Activated naive CD4-positive, alpha-beta T cell treated with anti-CD3 and anti-CD28 coated beads, Interleukin-2, amount 10 ng/mL, durations not matched to agents 7 days and 5 days (primary cell): ENCODE measurements at regions not wholly inside any gene's neighbourhood (a gene's known extent, or its start where the extent isn't known, plus 50 kb on each side); places are given as distances from the start of the nearest gene placed in this dataset.

ENCODE experiments used
- CTCF ChIA-PET: fragments of 350-600 bp; sonication (Branson Sonifier 250); formaldehyde crosslinking; loops from one replicate; lab custom pipeline; 2021; ENCODE audit warnings: antibody characterized with exemption; lab: Charles Lee
- DNase-seq: peaks from one replicate; pipeline ENCODE4 v3.0.0-alpha.2; 2020
- H3K27ac Mint-ChIP-seq: one replicate; pipeline ENCODE4 v1.8.0; 2021; ENCODE audit warnings: mild to moderate bottlenecking, moderate library complexity, mixed read lengths
- H3K27me3 Mint-ChIP-seq: one replicate; pipeline ENCODE4 v1.8.0; 2021; ENCODE audit warnings: mild to moderate bottlenecking, mixed read lengths
- H3K36me3 Mint-ChIP-seq: one replicate; pipeline ENCODE4 v1.8.0; 2021; ENCODE audit warnings: mixed read lengths
- H3K4me1 Mint-ChIP-seq: one replicate; pipeline ENCODE4 v1.8.0; 2021; ENCODE audit warnings: mixed read lengths
- H3K4me3 Mint-ChIP-seq: one replicate; pipeline ENCODE4 v1.8.0; 2021; ENCODE audit warnings: mild to moderate bottlenecking, moderate library complexity, mixed read lengths
- H3K9me3 Mint-ChIP-seq: one replicate; pipeline ENCODE4 v1.8.0; 2021; ENCODE audit warnings: mixed read lengths

DNA sequence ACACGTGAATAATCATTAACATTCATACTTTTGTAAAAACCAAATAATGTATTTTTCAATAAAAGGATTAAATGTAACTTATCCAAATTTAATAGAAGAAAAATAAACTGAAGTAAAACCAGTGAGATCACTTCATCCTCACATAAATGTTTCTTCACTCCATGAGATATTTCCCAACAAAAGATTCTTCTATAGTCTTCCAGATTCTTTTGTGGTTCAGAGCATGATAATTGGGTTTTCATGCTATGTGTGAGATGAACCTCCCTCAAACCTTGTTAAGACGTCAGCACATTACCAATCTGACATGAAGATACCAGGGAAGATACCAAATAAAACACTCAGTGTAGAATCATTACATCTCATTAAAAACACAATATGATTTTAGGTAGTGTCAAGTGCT is 62.9 kb upstream of the OXGR1 start:
- CTCF ChIA-PET = no interaction called here
- Mint-ChIP-seq H3K27ac (no peak overlapping the region), H3K9me3 (no peaks in the 10 kb centered on the region), H3K27me3 (no peaks in the 10 kb centered on the region), H3K4me3 (no peak overlapping the region), H3K36me3 (no peaks in the 10 kb centered on the region), H3K4me1 (no peaks in the 10 kb centered on the region)
- no peak for DNase-seq

DNA sequence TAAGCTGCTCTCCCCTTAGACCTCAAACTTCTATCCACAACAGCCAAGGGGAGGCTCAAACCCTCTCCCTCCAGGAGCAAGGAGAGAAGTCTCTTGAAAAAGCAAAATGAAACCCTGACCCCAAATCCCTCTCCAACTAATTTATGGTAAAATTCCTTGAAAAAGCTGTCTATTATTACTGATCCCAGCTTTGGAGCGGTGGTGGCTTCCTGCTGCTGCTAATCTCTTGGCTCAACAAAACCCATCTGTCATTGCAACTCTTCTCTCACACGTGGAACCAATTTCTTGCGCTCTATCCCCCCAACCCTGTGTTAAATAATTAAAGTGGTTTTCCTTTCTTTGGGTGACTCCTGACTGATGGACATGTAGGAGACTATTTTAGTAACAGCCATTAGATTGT is 64.1 kb upstream of the OXGR1 start:
- CTCF ChIA-PET = no interaction called here
- DNase-seq = no peak
- Mint-ChIP-seq H3K4me1 (no peaks in the 10 kb centered on the region), H3K4me3 (no peak overlapping the region), H3K27ac (no peak overlapping the region), H3K36me3 (no peaks in the 10 kb centered on the region), H3K27me3 (no peaks in the 10 kb centered on the region), H3K9me3 (no peaks in the 10 kb centered on the region)

DNA sequence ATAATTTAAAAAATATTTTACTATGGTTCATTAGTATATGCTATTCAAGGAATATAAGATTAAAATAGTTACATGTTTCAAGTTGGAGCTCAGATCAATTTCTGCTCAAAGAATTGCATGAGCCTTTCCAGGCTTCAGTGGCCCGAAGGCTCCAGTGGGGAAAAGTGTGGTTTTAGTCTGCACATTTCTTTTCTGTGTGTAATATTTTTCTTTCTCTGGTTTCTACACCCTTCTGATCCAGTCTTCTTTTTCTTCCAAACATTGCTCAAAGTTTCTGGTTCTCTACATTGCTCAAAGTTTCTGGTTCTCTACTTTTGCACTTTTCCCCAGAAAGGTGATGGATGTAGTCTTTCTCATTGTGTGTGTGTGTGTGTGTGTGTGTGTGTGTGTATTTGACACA is 64.7 kb upstream of the OXGR1 start:
- H3K27ac Mint-ChIP-seq = no peak overlapping the region
- no peak overlapping the region for H3K4me3 Mint-ChIP-seq
- no peak for DNase-seq
- no peaks in the 10 kb centered on the region for H3K36me3 Mint-ChIP-seq
- no peaks in the 10 kb centered on the region for H3K4me1 Mint-ChIP-seq
- H3K27me3 Mint-ChIP-seq = no peaks in the 10 kb centered on the region
- CTCF ChIA-PET = no interaction called here
- H3K9me3 Mint-ChIP-seq = no peaks in the 10 kb centered on the region

DNA sequence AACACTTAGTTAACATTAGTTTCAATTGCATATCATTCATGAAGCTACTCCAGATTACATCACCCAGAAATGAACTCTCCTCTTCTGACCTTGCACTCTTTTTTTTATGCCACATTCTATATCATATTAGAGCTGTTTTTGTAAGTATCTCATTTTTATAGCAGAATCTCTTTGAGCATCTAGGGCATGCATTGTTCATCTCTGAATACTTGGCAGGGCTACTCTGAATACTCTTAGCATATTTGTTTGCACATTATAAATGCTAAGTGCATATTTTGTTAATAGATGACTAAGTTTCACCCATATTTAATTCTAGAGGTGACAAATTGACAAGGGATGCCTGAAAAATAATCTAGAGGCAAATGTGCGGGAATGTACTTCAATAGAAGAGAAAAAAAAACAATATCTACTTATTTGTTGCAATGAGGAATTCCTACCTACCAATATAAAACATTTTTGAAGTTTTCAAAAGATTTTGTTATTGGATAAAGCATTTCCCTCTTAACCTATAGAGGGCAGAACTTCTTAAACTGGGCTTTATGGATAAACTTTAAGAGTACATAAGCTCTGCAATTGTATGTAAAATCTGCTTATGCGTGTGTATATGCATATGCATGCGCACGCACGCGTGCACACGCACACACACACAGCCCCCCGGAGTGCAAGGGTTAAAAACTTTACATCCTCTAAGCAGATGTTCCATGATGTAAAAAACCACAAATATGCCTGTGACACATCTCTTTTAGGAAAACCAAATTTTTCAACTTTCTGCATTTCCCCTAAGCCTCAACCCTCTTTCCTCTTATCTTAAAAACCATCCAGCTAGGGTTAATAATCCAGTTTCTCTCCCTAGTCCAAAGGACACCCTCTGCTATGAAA is 73.0 kb upstream of the OXGR1 start:
- H3K4me1 Mint-ChIP-seq = no peaks in the 10 kb centered on the region
- no peak for DNase-seq
- CTCF ChIA-PET = no interaction called here
- H3K9me3 Mint-ChIP-seq = no peaks in the 10 kb centered on the region
- no peaks in the 10 kb centered on the region for H3K36me3 Mint-ChIP-seq
- no peaks in the 10 kb centered on the region for H3K27me3 Mint-ChIP-seq
- no peak overlapping the region for H3K27ac Mint-ChIP-seq
- no peak overlapping the region for H3K4me3 Mint-ChIP-seq

DNA sequence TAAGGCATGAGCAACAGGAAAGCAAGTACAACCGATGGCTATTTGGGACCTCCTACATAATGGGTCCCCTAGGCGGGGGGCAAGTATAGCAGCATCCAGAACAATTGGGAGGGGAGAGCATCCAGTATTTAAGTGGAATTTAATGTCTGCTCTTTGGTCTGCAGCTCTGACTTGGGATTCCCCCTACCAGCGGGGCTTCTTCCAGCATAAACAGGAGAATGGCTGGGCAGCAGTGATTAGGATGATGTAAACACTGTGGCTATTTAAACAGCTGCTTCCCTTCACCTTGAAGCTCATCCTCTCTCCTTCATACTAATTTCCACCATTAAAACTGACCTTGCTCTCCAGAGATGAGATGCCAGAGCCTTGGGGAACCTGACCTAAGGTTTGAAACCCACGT is 73.9 kb upstream of the OXGR1 start:
- H3K27ac Mint-ChIP-seq = no peak overlapping the region
- H3K9me3 Mint-ChIP-seq = no peaks in the 10 kb centered on the region
- DNase-seq = no peak
- CTCF ChIA-PET = no interaction called here
- no peaks in the 10 kb centered on the region for H3K27me3 Mint-ChIP-seq
- no peaks in the 10 kb centered on the region for H3K36me3 Mint-ChIP-seq
- no peak overlapping the region for H3K4me3 Mint-ChIP-seq
- no peaks in the 10 kb centered on the region for H3K4me1 Mint-ChIP-seq

DNA sequence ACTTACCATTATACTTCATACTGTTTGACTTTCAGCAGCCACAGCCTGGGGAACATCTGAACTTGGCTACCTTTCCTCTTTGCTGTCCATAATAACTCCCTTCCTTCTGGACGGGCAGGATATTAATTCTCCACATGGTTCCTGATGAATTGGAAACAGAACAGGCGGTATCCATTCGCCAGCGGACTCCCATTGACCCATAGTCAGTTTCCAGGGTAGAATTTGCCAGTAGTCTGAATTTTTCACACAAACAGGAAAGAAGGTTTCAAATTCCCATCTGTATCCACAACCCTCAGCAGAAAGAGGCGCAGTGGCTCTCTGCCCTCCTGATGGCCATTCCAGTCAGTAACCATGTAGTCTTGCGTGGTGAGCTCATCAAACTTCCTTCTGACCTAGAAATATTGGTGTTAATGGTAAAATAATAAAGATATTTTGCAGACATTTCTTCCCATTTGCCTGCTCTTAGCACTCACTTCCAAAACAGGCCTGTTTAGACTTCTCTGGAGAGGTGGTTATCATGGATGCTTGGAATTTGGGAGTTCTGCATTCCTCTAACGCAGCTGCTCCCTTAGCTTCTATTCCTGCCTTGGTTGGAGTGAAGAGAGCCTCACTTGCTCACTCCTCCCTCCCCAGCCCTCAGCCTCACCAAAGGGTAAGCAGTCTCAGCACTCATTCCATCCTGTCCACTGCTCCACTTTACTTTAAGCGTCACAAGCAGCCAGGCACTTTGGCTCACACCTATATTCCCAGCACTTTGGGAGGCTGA is 75.0 kb upstream of the OXGR1 start:
- H3K9me3 Mint-ChIP-seq = peaks cover under 1% of the 10 kb centered on the region
- H3K36me3 Mint-ChIP-seq = no peaks in the 10 kb centered on the region
- CTCF ChIA-PET = no interaction called here
- DNase-seq = no peak
- H3K27me3 Mint-ChIP-seq = no peaks in the 10 kb centered on the region
- H3K27ac Mint-ChIP-seq = no peak overlapping the region
- H3K4me1 Mint-ChIP-seq = no peaks in the 10 kb centered on the region
- H3K4me3 Mint-ChIP-seq = no peak overlapping the region

DNA sequence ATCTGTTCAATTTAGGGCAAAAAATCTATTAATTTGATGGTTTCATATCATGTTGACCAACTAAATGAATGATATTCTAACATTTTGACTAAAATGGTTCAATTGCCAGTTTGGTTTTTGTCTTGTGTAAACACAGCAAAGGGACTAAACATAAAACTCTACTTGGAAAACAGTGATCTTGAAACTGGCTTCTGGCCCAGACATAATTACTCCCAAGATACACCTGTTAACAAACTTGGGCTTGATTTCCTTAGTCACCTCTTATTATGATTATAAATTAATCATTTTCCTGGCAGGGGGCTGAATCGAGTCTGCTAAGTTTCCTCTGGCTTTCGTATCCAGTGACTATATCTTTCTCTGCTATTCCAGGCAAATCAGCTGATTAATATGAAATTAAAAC is 78.0 kb upstream of the OXGR1 start:
- Mint-ChIP-seq H3K9me3 (peaks cover 6% of the 10 kb centered on the region), H3K27ac (no peak overlapping the region), H3K4me3 (no peak overlapping the region), H3K27me3 (no peaks in the 10 kb centered on the region), H3K4me1 (no peaks in the 10 kb centered on the region), H3K36me3 (no peaks in the 10 kb centered on the region)
- no peak for DNase-seq
- CTCF ChIA-PET = no interaction called here

DNA sequence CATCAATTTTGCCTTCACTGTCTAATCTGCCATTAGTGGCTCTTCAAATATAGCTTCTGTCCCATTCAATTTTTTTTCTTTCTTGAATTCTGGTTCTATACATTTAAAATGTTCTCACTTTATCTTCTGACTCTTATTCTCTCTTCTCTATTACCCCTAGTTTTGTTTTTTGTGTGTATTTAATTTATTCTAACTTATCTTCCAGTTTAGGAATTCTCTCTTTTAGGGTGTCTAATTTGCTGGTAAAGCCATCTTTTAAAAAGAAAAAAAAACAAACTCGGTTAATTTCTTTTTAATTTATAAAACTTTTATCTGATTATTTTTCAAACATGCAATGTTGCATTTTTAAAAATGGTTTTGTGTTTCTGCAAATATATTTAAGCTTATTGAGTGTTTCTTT is 80.3 kb upstream of the OXGR1 start:
- Mint-ChIP-seq H3K27ac (no peak overlapping the region), H3K36me3 (no peaks in the 10 kb centered on the region), H3K4me3 (no peak overlapping the region), H3K27me3 (no peaks in the 10 kb centered on the region), H3K9me3 (peaks cover 6% of the 10 kb centered on the region), H3K4me1 (no peaks in the 10 kb centered on the region)
- CTCF ChIA-PET = no interaction called here
- DNase-seq = no peak

DNA sequence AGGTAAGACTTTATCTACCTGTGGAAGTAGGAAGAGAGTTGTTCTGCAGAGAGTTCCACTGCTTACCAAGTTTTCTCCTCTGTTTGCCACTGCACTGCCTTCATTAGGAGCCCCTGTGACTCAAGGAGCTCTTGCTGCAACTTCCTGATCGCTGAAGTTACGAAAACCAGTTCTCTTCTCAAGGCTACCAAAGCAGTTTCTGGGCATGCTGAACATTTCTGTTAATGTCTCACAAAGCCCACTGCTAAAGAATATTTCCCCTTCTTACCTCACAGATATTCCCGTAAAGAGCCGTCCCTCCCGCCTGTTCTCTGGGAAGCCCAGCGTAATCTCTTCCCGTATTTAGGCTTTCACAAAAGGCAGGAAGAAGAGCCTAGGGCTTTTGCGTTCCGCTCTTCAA is 82.6 kb upstream of the OXGR1 start:
- H3K9me3 Mint-ChIP-seq = peaks cover 6% of the 10 kb centered on the region
- no peak overlapping the region for H3K4me3 Mint-ChIP-seq
- H3K27me3 Mint-ChIP-seq = no peaks in the 10 kb centered on the region
- no peak overlapping the region for H3K27ac Mint-ChIP-seq
- H3K4me1 Mint-ChIP-seq = no peaks in the 10 kb centered on the region
- CTCF ChIA-PET = no interaction called here
- no peak for DNase-seq
- no peaks in the 10 kb centered on the region for H3K36me3 Mint-ChIP-seq

DNA sequence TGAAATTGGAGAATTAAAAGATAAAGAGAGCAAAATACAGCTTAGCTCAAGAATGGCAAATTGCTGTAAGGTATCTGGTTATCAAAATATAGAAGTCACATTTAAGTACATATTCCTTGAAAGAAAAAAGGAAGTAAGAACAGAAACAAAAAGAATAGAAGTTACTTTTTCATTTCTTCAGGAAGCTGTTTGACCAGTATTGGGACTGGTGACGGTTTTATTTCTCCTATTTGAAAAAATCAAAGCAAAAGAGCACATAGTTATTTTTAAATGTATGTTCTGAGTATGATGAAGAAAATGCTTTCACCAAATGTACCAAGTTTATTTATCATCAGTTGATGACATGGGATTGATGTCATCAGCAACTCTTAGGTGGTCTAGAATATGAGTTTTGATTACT is 83.1 kb upstream of the OXGR1 start:
- no peak for DNase-seq
- no peaks in the 10 kb centered on the region for H3K27me3 Mint-ChIP-seq
- H3K4me3 Mint-ChIP-seq = no peak overlapping the region
- H3K36me3 Mint-ChIP-seq = no peaks in the 10 kb centered on the region
- CTCF ChIA-PET = no interaction called here
- peaks cover 6% of the 10 kb centered on the region for H3K9me3 Mint-ChIP-seq
- no peaks in the 10 kb centered on the region for H3K4me1 Mint-ChIP-seq
- no peak overlapping the region for H3K27ac Mint-ChIP-seq

DNA sequence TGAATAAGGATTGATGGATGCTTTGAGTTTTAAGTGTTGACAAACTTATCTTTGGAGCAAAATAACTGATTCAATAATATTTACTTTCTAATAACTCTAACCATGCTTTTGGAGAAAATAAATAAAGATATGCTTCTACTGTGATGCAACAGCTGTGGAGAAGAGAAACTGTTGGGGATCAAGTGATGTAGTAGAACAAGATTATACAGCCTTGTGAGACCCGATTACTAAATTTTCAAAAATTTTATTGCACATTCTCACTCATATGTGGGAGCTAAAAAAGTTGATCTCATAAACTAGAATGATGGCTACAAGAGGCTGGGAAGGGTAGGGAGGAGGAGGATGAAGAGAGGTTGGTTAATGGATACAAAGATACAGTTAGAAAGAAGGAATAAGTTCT is 85.5 kb upstream of the OXGR1 start:
- Mint-ChIP-seq H3K36me3 (no peaks in the 10 kb centered on the region), H3K4me3 (no peak overlapping the region), H3K9me3 (peaks cover 2% of the 10 kb centered on the region), H3K27ac (no peak overlapping the region), H3K4me1 (no peaks in the 10 kb centered on the region), H3K27me3 (no peaks in the 10 kb centered on the region)
- CTCF ChIA-PET = interaction anchor here (0.5 kb wide), 1 partner anchor 1699 kb away, joined by 4 read pairs; no protein-coding TSS in a partner anchor
- DNase-seq = no peak

DNA sequence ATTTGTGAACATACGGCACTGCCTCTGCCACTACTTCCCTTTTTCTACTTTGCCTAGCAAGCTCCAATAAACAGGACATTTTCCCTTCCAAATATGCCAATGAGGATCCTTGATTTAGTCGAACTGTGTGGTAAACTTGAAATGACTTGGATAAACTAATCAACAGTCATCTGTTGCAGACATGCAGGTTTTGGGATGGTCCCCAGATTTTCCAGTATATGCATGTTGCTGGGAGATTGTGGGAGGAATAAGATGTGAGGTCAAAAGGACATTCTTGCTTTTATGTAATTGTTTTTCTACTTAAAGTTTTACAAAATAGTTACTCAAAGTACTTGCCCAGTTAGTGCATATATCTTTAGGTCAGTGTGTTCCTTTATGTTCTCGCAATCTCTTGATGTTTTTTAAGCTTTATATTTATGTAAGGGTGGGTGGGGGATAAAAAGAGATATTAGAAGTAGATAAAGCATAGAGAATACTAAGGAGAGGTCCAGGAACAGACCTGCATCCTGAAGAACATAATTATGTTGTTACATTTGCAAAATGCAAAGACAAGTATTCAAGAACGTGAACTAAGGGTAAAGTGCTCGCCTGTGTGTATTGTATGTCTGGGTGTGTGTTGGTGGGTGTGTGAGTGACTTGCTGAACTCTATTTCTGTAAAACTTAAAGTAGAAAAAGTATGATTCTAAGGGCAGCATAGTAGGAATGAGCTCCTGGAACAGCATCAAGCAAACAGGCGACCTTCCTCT is 88.4 kb upstream of the OXGR1 start:
- Mint-ChIP-seq H3K27ac (no peak overlapping the region), H3K4me1 (no peaks in the 10 kb centered on the region), H3K4me3 (no peak overlapping the region), H3K27me3 (no peaks in the 10 kb centered on the region), H3K36me3 (no peaks in the 10 kb centered on the region), H3K9me3 (peaks cover 1% of the 10 kb centered on the region)
- DNase-seq = no peak
- CTCF ChIA-PET = no interaction called here

DNA sequence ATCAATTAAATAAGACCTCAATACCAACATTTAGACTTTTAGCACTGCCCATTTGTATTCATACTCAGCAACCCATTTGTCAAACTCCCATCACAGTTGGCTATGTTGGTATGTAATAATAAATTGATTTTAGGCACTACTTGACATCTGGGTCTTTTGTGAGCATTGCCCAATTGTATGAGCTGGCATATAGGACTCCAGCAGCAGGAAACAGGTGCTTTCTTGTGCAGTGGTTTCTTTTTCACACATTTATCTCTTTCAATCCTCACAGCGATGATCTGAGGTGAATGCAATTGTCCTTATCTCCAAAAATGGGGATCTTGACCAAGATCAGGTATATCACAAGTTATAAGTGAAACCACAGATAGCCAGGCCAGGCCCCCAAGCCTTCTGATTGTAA is 96.9 kb upstream of the OXGR1 start:
- Mint-ChIP-seq H3K9me3 (peaks cover 1% of the 10 kb centered on the region), H3K27me3 (no peaks in the 10 kb centered on the region), H3K36me3 (no peaks in the 10 kb centered on the region), H3K4me3 (no peak overlapping the region), H3K4me1 (no peaks in the 10 kb centered on the region), H3K27ac (no peak overlapping the region)
- no peak for DNase-seq
- CTCF ChIA-PET = no interaction called here

DNA sequence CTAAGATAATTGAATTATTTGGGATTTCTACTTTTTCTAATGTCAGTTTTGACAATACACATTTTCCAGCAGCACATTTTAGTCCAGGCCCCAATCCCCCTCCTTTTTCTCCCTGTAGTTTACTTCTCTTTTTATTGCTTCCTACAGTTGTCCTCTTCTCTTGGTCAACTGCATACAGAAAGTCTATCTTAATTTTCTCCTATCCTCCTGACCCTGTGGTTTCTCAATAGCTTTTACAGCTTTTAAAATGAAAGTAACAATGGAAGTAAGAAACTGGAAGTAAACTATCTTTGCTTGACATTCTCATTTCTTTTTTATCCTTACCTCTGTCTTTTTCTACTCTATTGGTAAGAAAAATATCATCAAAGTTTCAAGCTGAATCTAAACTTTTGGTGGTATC is 106.5 kb upstream of the OXGR1 start:
- Mint-ChIP-seq H3K27ac (no peak overlapping the region), H3K4me3 (no peak overlapping the region), H3K9me3 (no peaks in the 10 kb centered on the region), H3K36me3 (no peaks in the 10 kb centered on the region), H3K4me1 (no peaks in the 10 kb centered on the region), H3K27me3 (no peaks in the 10 kb centered on the region)
- CTCF ChIA-PET = interaction anchor here (0.7 kb wide), 1 partner anchor 9 kb away, joined by 3 read pairs; no protein-coding TSS in a partner anchor
- no peak for DNase-seq
